ENCODE measurements at regions not wholly inside any gene's neighbourhood (a gene's known extent, or its start where the extent isn't known, plus 50 kb on each side); places are given as distances from the start of the nearest gene placed in this dataset.

- ATAC-seq (ENCODE audit: low read depth) = no peak
- TF ChIP-seq CTCF (IDR thresholded peaks at IDR 0.05) = no peak
- ChIA-PET POLR2A (no interaction called here), CTCF (no interaction called here)
- intact Hi-C loops (cut with micrococcal nuclease) = no loop called here
- H3K36me3 Mint-ChIP-seq (ENCODE audit: low read depth) = no peaks in the 10 kb centered on the region
- H3K9me3 Mint-ChIP-seq = no peaks in the 10 kb centered on the region
- H3K27me3 Mint-ChIP-seq = no peaks in the 10 kb centered on the region
- DNase-seq = no peak
- H3K4me1 Mint-ChIP-seq = no peaks in the 10 kb centered on the region
- no peak overlapping the region for H3K27ac Mint-ChIP-seq
- H3K4me3 Mint-ChIP-seq = no peak overlapping the region
Observed at GRCh38 chr13:73544175-73544574, 485.4 kb downstream of the KLF5 start.

DNA sequence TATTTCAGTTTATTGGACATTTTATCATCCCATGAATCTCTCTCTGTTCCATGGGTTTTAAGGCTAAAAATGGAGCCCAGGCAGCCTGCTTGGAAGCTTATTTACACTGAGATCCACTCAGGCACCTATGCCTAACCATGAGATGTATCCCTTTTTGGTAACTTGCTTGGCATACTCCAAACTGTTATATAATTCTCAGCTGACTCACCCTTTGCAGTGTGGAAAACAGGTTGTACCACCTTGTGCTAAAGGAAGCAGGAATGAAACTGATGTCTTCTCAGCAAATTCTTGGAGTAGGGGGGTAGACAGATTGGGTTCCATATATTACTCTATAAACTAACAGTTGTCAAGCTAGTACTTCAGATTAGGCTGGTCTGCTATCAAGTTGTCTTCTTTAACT is 483.6 kb downstream of the KLF5 start:
- H3K36me3 Mint-ChIP-seq (ENCODE audit: low read depth) = no peaks in the 10 kb centered on the region
- intact Hi-C loops (cut with micrococcal nuclease) = no loop called here
- no peak overlapping the region for H3K4me3 Mint-ChIP-seq
- H3K4me1 Mint-ChIP-seq = no peaks in the 10 kb centered on the region
- TF ChIP-seq CTCF (IDR thresholded peaks at IDR 0.05) = no peak
- POLR2A ChIA-PET = no interaction called here
- no peaks in the 10 kb centered on the region for H3K27me3 Mint-ChIP-seq
- CTCF ChIA-PET = no interaction called here
- DNase-seq = no peak
- ATAC-seq (ENCODE audit: low read depth) = no peak
- no peaks in the 10 kb centered on the region for H3K9me3 Mint-ChIP-seq
- no peak overlapping the region for H3K27ac Mint-ChIP-seq

DNA sequence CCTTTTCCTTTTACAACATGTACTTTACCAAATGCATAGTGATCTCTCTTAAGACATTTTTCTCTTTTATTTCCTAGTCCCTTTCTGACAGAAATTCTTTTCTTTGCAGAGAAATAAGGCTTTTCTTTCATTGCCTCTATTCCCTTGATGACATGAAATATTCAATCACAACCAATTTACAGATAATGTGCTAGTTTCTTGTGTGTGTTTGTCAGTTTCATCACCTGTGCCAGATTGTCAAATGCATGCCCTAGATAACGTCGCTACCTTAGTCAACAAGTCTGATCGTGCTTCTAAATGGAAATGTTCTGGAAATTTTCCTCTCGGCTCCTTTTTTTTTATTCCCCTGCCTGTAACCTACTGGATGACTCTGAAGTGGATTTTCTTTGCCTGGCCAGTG is 478.1 kb downstream of the KLF5 start:
- CTCF ChIA-PET = no interaction called here

DNA sequence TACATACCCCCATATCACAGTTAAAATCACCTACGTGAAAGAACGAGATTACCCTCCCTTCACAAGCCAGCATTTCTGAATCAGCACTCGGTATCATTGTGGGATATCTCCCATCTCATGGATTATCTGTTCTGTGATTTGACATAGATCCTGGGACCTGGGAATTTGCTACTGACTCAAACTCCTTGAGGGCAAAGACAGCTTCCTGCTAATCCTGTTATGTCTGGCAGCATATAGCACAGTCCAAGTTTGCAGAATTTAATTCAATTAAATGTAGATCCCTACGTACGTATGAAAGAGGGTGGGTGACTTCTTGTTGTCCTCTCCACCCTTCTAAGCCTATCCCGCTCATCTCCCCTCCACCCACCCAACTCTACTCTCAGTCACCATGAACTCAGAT is 476.5 kb downstream of the KLF5 start:
- Mint-ChIP-seq H3K27ac (no peak overlapping the region), H3K9me3 (peaks cover 2% of the 10 kb centered on the region), H3K4me1 (no peaks in the 10 kb centered on the region), H3K36me3 (ENCODE audit: low read depth) (no peaks in the 10 kb centered on the region), H3K27me3 (no peaks in the 10 kb centered on the region), H3K4me3 (no peak overlapping the region)
- DNase-seq (no peak), ATAC-seq (ENCODE audit: low read depth) (no peak)
- ChIA-PET CTCF (no interaction called here), POLR2A (no interaction called here)
- intact Hi-C loops (cut with micrococcal nuclease) = no loop called here
- no peak for TF ChIP-seq CTCF (IDR thresholded peaks at IDR 0.05)

More for the DNA sequence above, 478.1 kb downstream of the KLF5 start:
- ATAC-seq (ENCODE audit: low read depth) (no peak), DNase-seq (no peak)
- POLR2A ChIA-PET = no interaction called here
- Mint-ChIP-seq H3K27ac (no peak overlapping the region), H3K4me1 (no peaks in the 10 kb centered on the region), H3K9me3 (peaks cover 2% of the 10 kb centered on the region), H3K27me3 (no peaks in the 10 kb centered on the region), H3K36me3 (ENCODE audit: low read depth) (no peaks in the 10 kb centered on the region), H3K4me3 (no peak overlapping the region)
- no peak for TF ChIP-seq CTCF (IDR thresholded peaks at IDR 0.05)
- intact Hi-C loops (cut with micrococcal nuclease) = no loop called here

DNA sequence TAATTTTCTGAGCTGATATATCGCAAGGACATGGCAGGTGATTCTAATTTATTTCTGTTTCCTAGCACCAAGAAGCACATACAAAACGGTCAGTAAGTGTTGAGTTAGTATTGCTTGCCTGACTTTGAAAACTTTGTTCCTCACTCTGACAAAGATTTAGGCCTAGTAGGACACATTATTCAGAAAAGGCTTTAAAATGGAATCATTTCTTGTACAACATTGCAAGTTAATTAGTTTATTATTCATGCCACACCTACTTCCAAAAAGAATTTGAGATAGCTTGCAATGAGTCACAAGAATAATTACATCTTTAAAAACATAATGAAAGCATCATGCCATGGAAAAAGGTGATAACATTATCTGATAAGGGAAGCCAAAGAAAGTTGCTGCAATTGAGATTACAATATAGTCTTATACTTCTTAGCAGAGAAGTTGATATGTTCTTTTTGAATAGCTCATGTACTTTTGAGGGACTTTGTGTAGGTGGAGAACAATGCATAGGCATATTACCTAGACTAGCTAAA is 474.2 kb downstream of the KLF5 start:
- ChIA-PET CTCF (no interaction called here), POLR2A (no interaction called here)
- ATAC-seq (ENCODE audit: low read depth) (no peak), DNase-seq (no peak)
- Mint-ChIP-seq H3K4me3 (no peak overlapping the region), H3K27ac (no peak overlapping the region), H3K4me1 (no peaks in the 10 kb centered on the region), H3K36me3 (ENCODE audit: low read depth) (no peaks in the 10 kb centered on the region), H3K27me3 (no peaks in the 10 kb centered on the region), H3K9me3 (peaks cover 2% of the 10 kb centered on the region)
- TF ChIP-seq CTCF (IDR thresholded peaks at IDR 0.05) = no peak
- intact Hi-C loops (cut with micrococcal nuclease) = no loop called here

Data from activated B cell treated with CpG ODN at 0.5 μM for 24 hours (primary cell).